ENCODE measurements at regions not wholly inside any gene's neighbourhood (a gene's known extent, or its start where the extent isn't known, plus 50 kb on each side); places are given as distances from the start of the nearest gene placed in this dataset.
"Not testable (repeated sequence)": the region's sequence is repeated elsewhere in the genome, so short reads cannot be mapped to it uniquely, and the experiment has no call there.

DNA sequence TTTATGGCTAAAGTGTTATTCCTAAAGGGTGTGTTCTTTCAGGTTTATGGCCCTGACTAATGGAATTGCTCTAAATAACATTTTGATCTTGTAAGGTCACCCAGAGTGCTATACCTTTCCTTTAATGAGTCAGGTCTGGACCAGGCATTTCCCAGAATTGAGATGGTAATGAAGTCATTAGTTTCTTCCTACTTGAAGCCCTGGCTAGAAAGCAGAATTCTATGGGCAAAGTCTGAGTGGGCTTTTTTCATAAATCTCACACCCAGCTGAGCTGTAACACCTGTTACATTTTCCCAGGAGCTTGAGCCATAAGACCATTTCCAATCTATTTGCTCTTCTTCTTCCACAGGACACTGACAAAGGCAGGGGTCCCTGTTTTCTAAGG lies 122.0 kb upstream of the ID4 start:
- DNase-seq (ENCODE audit: low spot score): no peak
- no peak overlapping the region for H3K4me3 Mint-ChIP-seq (ENCODE audit: unreplicated experiment)
- no peaks in the 10 kb centered on the region for H3K9me3 Mint-ChIP-seq (ENCODE audit: low read depth)
- H3K36me3 Mint-ChIP-seq (ENCODE audit: low read depth): no peaks in the 10 kb centered on the region
- no peaks in the 10 kb centered on the region for H3K27me3 Mint-ChIP-seq (ENCODE audit: low read depth)
- no peak for TF ChIP-seq CTCF (IDR thresholded peaks at IDR 0.05)
- H3K4me1 Mint-ChIP-seq (ENCODE audit: low read depth): peaks cover 42% of the 10 kb centered on the region
- no peak overlapping the region for H3K27ac Mint-ChIP-seq (ENCODE audit: unreplicated experiment)

- peak overlapping the region; percentile 50 for H3K4me3 Mint-ChIP-seq (ENCODE audit: unreplicated experiment)
- no peaks in the 10 kb centered on the region for H3K27me3 Mint-ChIP-seq (ENCODE audit: low read depth)
- peaks cover 49% of the 10 kb centered on the region for H3K4me1 Mint-ChIP-seq (ENCODE audit: low read depth)
- peak overlapping the region; percentile 81 for H3K27ac Mint-ChIP-seq (ENCODE audit: unreplicated experiment)
- no peaks in the 10 kb centered on the region for H3K36me3 Mint-ChIP-seq (ENCODE audit: low read depth)
- DNase-seq (ENCODE audit: low spot score): no peak
- no peaks in the 10 kb centered on the region for H3K9me3 Mint-ChIP-seq (ENCODE audit: low read depth)
- TF ChIP-seq CTCF (IDR thresholded peaks at IDR 0.05): no peak
Measured at GRCh38 chr6:19719691-19720128, 117.5 kb upstream of the ID4 start.

GRCh38 chr6:19721766-19722377 lies 115.3 kb upstream of the ID4 start:
- no peaks in the 10 kb centered on the region for H3K36me3 Mint-ChIP-seq (ENCODE audit: low read depth)
- H3K27ac Mint-ChIP-seq (ENCODE audit: unreplicated experiment): no peak overlapping the region
- DNase-seq (ENCODE audit: low spot score): no peak
- H3K27me3 Mint-ChIP-seq (ENCODE audit: low read depth): no peaks in the 10 kb centered on the region
- H3K4me1 Mint-ChIP-seq (ENCODE audit: low read depth): peaks cover 55% of the 10 kb centered on the region
- peaks cover 4% of the 10 kb centered on the region for H3K9me3 Mint-ChIP-seq (ENCODE audit: low read depth)
- no peak overlapping the region for H3K4me3 Mint-ChIP-seq (ENCODE audit: unreplicated experiment)
- TF ChIP-seq CTCF (IDR thresholded peaks at IDR 0.05): no peak

GRCh38 chr6:19722999-19723398 lies 114.2 kb upstream of the ID4 start:
- Mint-ChIP-seq H3K27me3 (ENCODE audit: low read depth) (no peaks in the 10 kb centered on the region), H3K27ac (ENCODE audit: unreplicated experiment) (no peak overlapping the region), H3K4me3 (ENCODE audit: unreplicated experiment) (no peak overlapping the region), H3K4me1 (ENCODE audit: low read depth) (peaks cover 55% of the 10 kb centered on the region), H3K36me3 (ENCODE audit: low read depth) (no peaks in the 10 kb centered on the region), H3K9me3 (ENCODE audit: low read depth) (peaks cover 4% of the 10 kb centered on the region)
- no peak for DNase-seq (ENCODE audit: low spot score)
- no peak for TF ChIP-seq CTCF (IDR thresholded peaks at IDR 0.05)

DNA sequence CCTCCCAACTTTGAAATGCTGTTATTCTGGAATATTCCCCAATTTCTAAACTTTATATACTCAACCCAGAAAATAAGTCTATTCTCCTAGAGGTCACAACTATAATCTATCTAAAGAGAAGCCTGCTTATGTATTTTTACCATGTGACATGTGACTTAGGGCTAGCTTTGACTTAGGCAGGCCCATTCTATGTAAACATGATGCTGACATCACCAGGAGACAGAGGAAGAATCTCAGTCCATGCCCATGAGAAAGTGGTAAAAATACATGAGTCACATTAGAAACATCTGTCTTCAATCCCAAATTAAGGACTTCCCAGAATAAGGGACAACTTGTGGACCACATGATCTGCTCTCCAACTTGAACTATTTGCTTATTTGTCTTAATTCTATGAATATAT lies 113.6 kb upstream of the ID4 start:
- no peak for DNase-seq (ENCODE audit: low spot score)
- H3K4me1 Mint-ChIP-seq (ENCODE audit: low read depth): peaks cover 55% of the 10 kb centered on the region

DNA sequence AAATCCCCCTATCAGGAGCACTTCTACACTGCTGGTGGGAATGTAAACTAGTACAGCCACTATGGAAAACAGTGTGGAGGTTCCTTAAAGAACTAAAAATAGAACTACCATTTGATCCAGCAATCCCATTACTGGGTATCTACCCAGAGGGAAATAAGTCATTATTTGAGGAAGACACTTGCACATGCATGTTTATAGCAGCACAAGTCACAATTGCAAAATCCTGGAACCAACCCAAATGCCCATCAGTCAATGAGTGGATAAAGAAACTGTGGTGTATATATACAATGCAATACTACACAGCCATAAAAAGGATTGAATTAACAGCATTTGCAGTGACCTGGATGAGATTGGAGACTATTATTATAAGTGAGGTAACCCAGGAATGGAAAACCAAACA lies 111.7 kb upstream of the ID4 start:
- Mint-ChIP-seq H3K27ac (ENCODE audit: unreplicated experiment) (peak overlapping the region; percentile 58), H3K4me1 (ENCODE audit: low read depth) (peaks cover 45% of the 10 kb centered on the region)
- not testable (repeated sequence) for H3K27me3 Mint-ChIP-seq (ENCODE audit: low read depth); H3K36me3 Mint-ChIP-seq (ENCODE audit: low read depth); H3K4me3 Mint-ChIP-seq (ENCODE audit: unreplicated experiment); H3K9me3 Mint-ChIP-seq (ENCODE audit: low read depth); DNase-seq (ENCODE audit: low spot score)

More for the DNA sequence above, 113.6 kb upstream of the ID4 start:
- no peaks in the 10 kb centered on the region for H3K36me3 Mint-ChIP-seq (ENCODE audit: low read depth)
- TF ChIP-seq CTCF (IDR thresholded peaks at IDR 0.05): no peak
- peak overlapping the region; percentile 78 for H3K27ac Mint-ChIP-seq (ENCODE audit: unreplicated experiment)
- no peak overlapping the region for H3K4me3 Mint-ChIP-seq (ENCODE audit: unreplicated experiment)
- H3K9me3 Mint-ChIP-seq (ENCODE audit: low read depth): peaks cover 4% of the 10 kb centered on the region
- no peaks in the 10 kb centered on the region for H3K27me3 Mint-ChIP-seq (ENCODE audit: low read depth)
